ENCODE measurements at regions not wholly inside any gene's neighbourhood (a gene's known extent, or its start where the extent isn't known, plus 50 kb on each side); places are given as distances from the start of the nearest gene placed in this dataset.

- POLR2A ChIA-PET = no interaction called here
Measured at GRCh38 chr1:221437171-221437570, 304.7 kb downstream of the DUSP10 start.

More at GRCh38 chr1:221437171-221437570, 304.7 kb downstream of the DUSP10 start:
- H3K9me1 ChIP-seq (replicated peaks; ENCODE audit: control insufficient read depth, extremely low read depth, insufficient read depth, low read length) = no peaks in the 10 kb centered on the region
- no peaks in the 10 kb centered on the region for H4K20me1 ChIP-seq (replicated peaks; ENCODE audit: control insufficient read depth, extremely low read depth, insufficient read depth, low read length)
- intact Hi-C loops (cut with micrococcal nuclease) = loop anchor here (5.0 kb wide), 2 partner anchors 155 to 390 kb away; no protein-coding TSS in a partner anchor
- H3K27ac ChIP-seq (ENCODE audit: insufficient read depth, low read depth, low read length) = no peak overlapping the region
- no peak overlapping the region for H3K4me2 ChIP-seq (ENCODE audit: insufficient read depth, low read length)
- TF ChIP-seq JUN (IDR thresholded peaks at IDR 0.05; ENCODE audit: borderline replicate concordance, insufficient read depth, insufficient read length, low read depth) (no peak), MAX (IDR thresholded peaks at IDR 0.05; ENCODE audit: insufficient read depth, insufficient read length) (no peak), FOS (IDR thresholded peaks at IDR 0.05; ENCODE audit: borderline replicate concordance, insufficient read depth, low read length) (no peak), POLR2A (IDR thresholded peaks at IDR 0.05; ENCODE audit: low read depth, low read length) (no peak), POLR2AphosphoS5 (IDR thresholded peaks at IDR 0.05; ENCODE audit: insufficient read depth, low read depth, low read length) (no peak), CTCF (IDR thresholded peaks at IDR 0.05; ENCODE audit: extremely low read depth in 1 of 2, insufficient read depth in 1 of 2, low read depth in 1 of 2, low read length in 2 of 2) (no peak), MYC (IDR thresholded peaks at IDR 0.05; ENCODE audit: low read depth, low read length) (no peak)
- H3K27me3 ChIP-seq (ENCODE audit: control insufficient read depth in 2 of 2, insufficient read depth in 2 of 2, low read length in 2 of 2) = no peaks in the 10 kb centered on the region
- no peak overlapping the region for H3K4me3 ChIP-seq (replicated peaks in 1 of 3; ENCODE audit: insufficient read depth in 1 of 3, low read depth in 1 of 3, low read length in 3 of 3)
- no peak overlapping the region for H2AFZ ChIP-seq (ENCODE audit: low read depth, low read length)
- CTCF ChIA-PET = no interaction called here
- no peaks in the 10 kb centered on the region for H3K79me2 ChIP-seq (ENCODE audit: control insufficient read depth, insufficient read depth, low read length)
- H3K9ac ChIP-seq (replicated peaks; ENCODE audit: extremely low read depth, insufficient read depth, low read length) = no peak overlapping the region
- H3K36me3 ChIP-seq (ENCODE audit: control insufficient read depth in 2 of 2, extremely low read depth in 1 of 2, insufficient read depth in 2 of 2, low read length in 2 of 2) = no peaks in the 10 kb centered on the region
- BruUV-seq (replicated peaks) = no TSS peak
- peaks cover 31% of the 10 kb centered on the region for H3K4me1 ChIP-seq (ENCODE audit: control insufficient read depth, extremely low read depth, insufficient read depth, low read length)
- H3K9me3 ChIP-seq (replicated peaks; ENCODE audit: control insufficient read depth, insufficient read depth, low read length) = no peaks in the 10 kb centered on the region
- dilution Hi-C loops (cut with MboI; ENCODE audit: extremely low pct_ligation_motif_present, low sequenced_read_pairs) = no loop called here
- FAIRE-seq = no peak
- no peak for DNase-seq (ENCODE audit: low read depth, low spot score)
